ENCODE measurements at regions not wholly inside any gene's neighbourhood (a gene's known extent, or its start where the extent isn't known, plus 50 kb on each side); places are given as distances from the start of the nearest gene placed in this dataset.

- H4K8ac ChIP-seq (ENCODE audit: extremely low read depth, insufficient read depth, low read length) = no peak overlapping the region
- no peak overlapping the region for H3K4me3 ChIP-seq (ENCODE audit: extremely low read depth in 1 of 4, insufficient read depth in 2 of 4, low read depth in 3 of 4, low read length in 4 of 4)
- no peak overlapping the region for H2AK5ac ChIP-seq (ENCODE audit: low read depth, low read length)
- H2BK20ac ChIP-seq (ENCODE audit: low read length) = no peak overlapping the region
- H2BK15ac ChIP-seq (ENCODE audit: low read length) = no peak overlapping the region
- ChIA-PET CTCF (ENCODE audit: partially characterized antibody) (interaction anchor here (1.1 to 5.7 kb wide), 2 partner anchors 29 to 201 kb away, joined by 3 to 33 read pairs; no protein-coding TSS in a partner anchor), POLR2A (ENCODE audit: partially characterized antibody) (no interaction called here)
- H4K91ac ChIP-seq (replicated peaks; ENCODE audit: insufficient read length, low read length) = no peak overlapping the region
- no peak overlapping the region for H3K56ac ChIP-seq (replicated peaks; ENCODE audit: insufficient read length, low read depth, low read length)
- no peak for DNase-seq (ENCODE audit: low read depth in 1 of 2, low spot score in 2 of 2)
- no peaks in the 10 kb centered on the region for H3K9me3 ChIP-seq (ENCODE audit: insufficient read depth in 2 of 2, low read depth in 1 of 2, low read length in 1 of 2)
- no peaks in the 10 kb centered on the region for H3K36me3 ChIP-seq (ENCODE audit: control insufficient read depth in 2 of 4, insufficient read depth in 4 of 4, low read length in 3 of 4)
- no peak for FAIRE-seq
- H3K4ac ChIP-seq (replicated peaks; ENCODE audit: insufficient read length, low read depth, low read length) = no peak overlapping the region
- H2BK120ac ChIP-seq (replicated peaks; ENCODE audit: low read depth, low read length) = no peak overlapping the region
- H3K79me2 ChIP-seq (ENCODE audit: control insufficient read depth in 1 of 2, insufficient read depth in 2 of 2, low read length in 2 of 2) = no peaks in the 10 kb centered on the region
- H3K27me3 ChIP-seq (replicated peaks in 1 of 4; ENCODE audit: control insufficient read depth in 3 of 4, extremely low read depth in 1 of 4, insufficient read depth in 3 of 4, low read length in 3 of 4) = peaks cover 0 to 5% (median 0%) of the 10 kb centered on the region in 4 experiments; a peak in 2 of 7 replicates
- no peak overlapping the region for H3K18ac ChIP-seq (ENCODE audit: extremely low read depth, low read length)
- H3K14ac ChIP-seq (ENCODE audit: insufficient read length) = no peak overlapping the region
- H2BK5ac ChIP-seq (ENCODE audit: low read depth, low read length) = no peak overlapping the region
- H3K4me2 ChIP-seq (ENCODE audit: insufficient read depth in 1 of 2, low read depth in 2 of 2, low read length in 2 of 2) = no peak overlapping the region
- H3K23me2 ChIP-seq (ENCODE audit: low read depth, low read length) = no peaks in the 10 kb centered on the region
- no peak overlapping the region for H3K27ac ChIP-seq (ENCODE audit: low read depth, low read length)
- TF ChIP-seq RBBP5 (IDR thresholded peaks at IDR 0.05; ENCODE audit: borderline replicate concordance, low read depth, low read length) = no peak
- TF ChIP-seq SRF (IDR thresholded peaks at IDR 0.05; ENCODE audit: low read depth, low read length) = no peak
- no peak for TF ChIP-seq CBX5 (IDR thresholded peaks at IDR 0.05; ENCODE audit: low read depth, low read length)
- TF ChIP-seq KDM1A (IDR thresholded peaks at IDR 0.05; ENCODE audit: borderline replicate concordance, low read length) = no peak
- no peak for TF ChIP-seq CHD2 (IDR thresholded peaks at IDR 0.05; ENCODE audit: low read length)
- TF ChIP-seq TCF12 (IDR thresholded peaks at IDR 0.05; ENCODE audit: low read depth, low read length) = no peak
- no peak for TF ChIP-seq POLR2A (IDR thresholded peaks at IDR 0.05; ENCODE audit: control extremely low read depth in 1 of 2, low read depth in 2 of 2, low read length in 2 of 2)
- TF ChIP-seq SIX5 (IDR thresholded peaks at IDR 0.05; ENCODE audit: low read depth, low read length) = no peak
- TF ChIP-seq BRCA1 (IDR thresholded peaks at IDR 0.05; ENCODE audit: low read depth, low read length) = no peak
- no peak for TF ChIP-seq CBX8 (IDR thresholded peaks at IDR 0.05; ENCODE audit: borderline replicate concordance, low read depth, low read length)
- no peak for TF ChIP-seq CHD1 (IDR thresholded peaks at IDR 0.05; ENCODE audit: low read depth, low read length)
- H4K5ac ChIP-seq (ENCODE audit: insufficient read length, low read depth, low read length) = no peak overlapping the region
- H3K4me1 ChIP-seq (replicated peaks in 1 of 4; ENCODE audit: control insufficient read depth in 3 of 4, insufficient read depth in 4 of 4, low read length in 3 of 4) = peaks cover 0 to 10% (median 4%) of the 10 kb centered on the region in 4 experiments; a peak in 3 of 7 replicates
- no peak overlapping the region for H3K23ac ChIP-seq (ENCODE audit: insufficient read length)
- no peak overlapping the region for H2BK12ac ChIP-seq (ENCODE audit: low read depth, low read length)
- no peak overlapping the region for H2AFZ ChIP-seq (ENCODE audit: low read length)
- H4K20me1 ChIP-seq (replicated peaks in 1 of 2; ENCODE audit: control insufficient read depth in 1 of 2, insufficient read depth in 2 of 2, low read length in 2 of 2) = peaks cover 0 to 2% of the 10 kb centered on the region in 2 experiments
- no peaks in the 10 kb centered on the region for H3K79me1 ChIP-seq (ENCODE audit: low read depth, low read length)
- no peak overlapping the region for H3K9ac ChIP-seq (replicated peaks in 1 of 4; ENCODE audit: extremely low read depth in 1 of 4, low read depth in 3 of 4, low read length in 3 of 4)
These were observed 695.0 kb upstream of the MAP3K7 start for GRCh38 chr6:91281901-91282300.

All from H1 (cell line).